ENCODE measurements at regions not wholly inside any gene's neighbourhood (a gene's known extent, or its start where the extent isn't known, plus 50 kb on each side); places are given as distances from the start of the nearest gene placed in this dataset.

DNA sequence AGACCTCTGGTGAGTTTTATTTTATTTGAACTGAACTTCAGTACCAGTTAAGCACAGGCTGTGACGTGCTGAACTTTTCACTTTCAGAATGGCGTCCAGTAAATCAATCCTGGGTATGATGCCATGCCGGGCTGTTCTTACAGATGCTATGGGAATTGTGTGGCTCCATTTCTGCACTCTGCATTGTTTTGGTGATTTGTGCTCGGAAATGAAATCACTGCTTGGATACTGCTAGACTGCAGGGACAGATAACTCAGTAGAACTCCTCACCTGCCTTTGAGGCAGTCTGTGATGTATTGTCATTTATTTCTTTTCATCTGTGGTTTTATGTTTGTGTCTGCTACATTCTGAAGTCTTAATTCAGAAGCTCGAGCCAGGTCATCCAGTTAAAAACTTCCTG lies 172.7 kb downstream of the PTPN11 start:
- POLR2A ChIA-PET, result no interaction called here
- TF ChIP-seq, protein P1, sequence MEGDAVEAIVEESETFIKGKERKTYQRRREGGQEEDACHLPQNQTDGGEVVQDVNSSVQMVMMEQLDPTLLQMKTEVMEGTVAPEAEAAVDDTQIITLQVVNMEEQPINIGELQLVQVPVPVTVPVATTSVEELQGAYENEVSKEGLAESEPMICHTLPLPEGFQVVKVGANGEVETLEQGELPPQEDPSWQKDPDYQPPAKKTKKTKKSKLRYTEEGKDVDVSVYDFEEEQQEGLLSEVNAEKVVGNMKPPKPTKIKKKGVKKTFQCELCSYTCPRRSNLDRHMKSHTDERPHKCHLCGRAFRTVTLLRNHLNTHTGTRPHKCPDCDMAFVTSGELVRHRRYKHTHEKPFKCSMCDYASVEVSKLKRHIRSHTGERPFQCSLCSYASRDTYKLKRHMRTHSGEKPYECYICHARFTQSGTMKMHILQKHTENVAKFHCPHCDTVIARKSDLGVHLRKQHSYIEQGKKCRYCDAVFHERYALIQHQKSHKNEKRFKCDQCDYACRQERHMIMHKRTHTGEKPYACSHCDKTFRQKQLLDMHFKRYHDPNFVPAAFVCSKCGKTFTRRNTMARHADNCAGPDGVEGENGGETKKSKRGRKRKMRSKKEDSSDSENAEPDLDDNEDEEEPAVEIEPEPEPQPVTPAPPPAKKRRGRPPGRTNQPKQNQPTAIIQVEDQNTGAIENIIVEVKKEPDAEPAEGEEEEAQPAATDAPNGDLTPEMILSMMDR (IDR thresholded peaks at IDR 0.05; ENCODE audit: control extremely low read depth, extremely low read depth, low read depth, missing control alignments), result no peak
- DNase-seq (ENCODE audit: extremely low spot score), result no peak
- CTCF ChIA-PET, result no interaction called here

DNA sequence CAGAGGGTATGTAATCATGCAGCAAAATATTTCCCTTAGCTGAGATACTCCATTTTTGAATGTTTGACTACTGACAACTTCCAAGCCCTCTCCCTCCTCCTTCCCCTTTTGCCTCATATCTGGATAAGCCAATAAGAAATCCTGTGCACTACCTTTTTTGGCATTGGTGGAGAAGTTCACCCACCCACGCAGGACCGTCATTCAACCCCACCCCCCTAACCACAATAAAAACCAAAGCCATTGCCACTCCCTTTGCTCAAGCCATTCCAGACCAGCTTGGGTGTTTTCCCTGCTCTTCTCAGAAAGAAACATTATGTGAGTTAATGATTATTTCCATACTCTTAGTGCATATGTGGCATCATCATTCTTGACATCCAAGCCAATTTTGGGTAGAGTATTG lies 176.7 kb downstream of the PTPN11 start:
- CTCF ChIA-PET, result no interaction called here
- DNase-seq (ENCODE audit: extremely low spot score), result no peak
- POLR2A ChIA-PET, result no interaction called here
- TF ChIP-seq, protein P1 (IDR thresholded peaks at IDR 0.05; ENCODE audit: control extremely low read depth, extremely low read depth, low read depth, missing control alignments), result no peak

DNA sequence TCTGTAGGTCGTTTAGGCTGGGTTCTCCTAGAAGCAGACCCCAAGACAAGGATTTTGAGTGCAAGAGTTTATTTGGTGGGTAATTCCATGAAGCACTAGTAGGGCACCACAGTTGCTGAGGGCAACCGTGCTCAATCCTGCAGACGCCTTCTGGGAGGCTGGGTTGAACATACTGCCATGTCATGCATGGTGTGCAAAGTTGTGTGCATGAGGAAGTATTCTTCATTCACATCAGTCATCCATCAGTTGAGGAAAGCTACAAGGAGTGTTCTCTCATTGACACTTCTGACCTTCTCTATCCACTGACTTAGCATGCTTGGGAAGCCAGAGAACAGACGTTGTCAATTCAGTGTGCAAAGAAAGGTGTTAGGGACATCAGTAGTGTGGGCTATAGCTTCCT lies 179.2 kb downstream of the PTPN11 start:
- POLR2A ChIA-PET, result no interaction called here
- CTCF ChIA-PET, result no interaction called here
- no peak for DNase-seq (ENCODE audit: extremely low spot score)
- TF ChIP-seq, protein P1 (IDR thresholded peaks at IDR 0.05; ENCODE audit: control extremely low read depth, extremely low read depth, low read depth, missing control alignments), result no peak

DNA sequence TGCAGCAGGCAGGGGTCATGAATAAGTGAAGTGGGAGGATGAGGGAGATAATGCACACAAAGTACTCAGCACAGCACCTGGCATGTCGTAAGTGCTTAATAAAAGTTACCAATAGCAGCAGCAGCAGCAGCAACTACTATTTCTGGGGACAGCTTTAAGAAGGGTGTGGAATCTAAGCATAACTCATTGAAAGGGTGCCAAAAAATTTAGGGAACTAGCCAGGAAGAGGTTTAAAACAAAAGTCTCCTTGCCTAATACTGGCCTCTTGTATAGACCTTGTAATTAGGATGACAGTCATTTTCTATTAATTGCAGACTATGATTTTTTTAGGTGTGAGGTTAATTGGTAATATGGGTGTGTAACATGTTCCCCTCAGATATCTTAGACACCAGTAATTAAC lies 179.9 kb downstream of the PTPN11 start:
- TF ChIP-seq, protein P1 (IDR thresholded peaks at IDR 0.05; ENCODE audit: control extremely low read depth, extremely low read depth, low read depth, missing control alignments), result no peak
- CTCF ChIA-PET, result no interaction called here
- POLR2A ChIA-PET, result no interaction called here
- DNase-seq (ENCODE audit: extremely low spot score), result no peak

DNA sequence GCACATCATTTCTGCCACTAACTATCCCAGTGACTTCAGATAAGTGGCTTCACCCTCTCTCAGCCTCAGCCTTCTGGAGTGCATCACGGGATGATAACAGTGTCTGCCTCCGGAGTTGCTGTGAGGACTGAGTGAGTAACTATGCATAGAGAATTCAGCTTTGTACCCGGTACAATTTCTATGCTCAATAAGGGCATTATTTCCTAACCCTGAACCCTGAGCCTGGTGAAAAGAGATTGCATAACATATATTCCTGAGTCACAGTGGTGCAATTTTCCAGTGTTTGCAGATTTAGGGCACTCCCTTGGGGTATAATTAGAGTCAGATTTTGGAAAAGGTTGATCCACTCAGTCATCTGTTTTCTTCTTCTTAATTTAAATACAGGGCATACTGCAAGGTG lies 181.1 kb downstream of the PTPN11 start:
- ChIA-PET CTCF (no interaction called here), POLR2A (no interaction called here)
- DNase-seq (ENCODE audit: extremely low spot score), result no peak
- TF ChIP-seq, protein P1 (IDR thresholded peaks at IDR 0.05; ENCODE audit: control extremely low read depth, extremely low read depth, low read depth, missing control alignments), result no peak

DNA sequence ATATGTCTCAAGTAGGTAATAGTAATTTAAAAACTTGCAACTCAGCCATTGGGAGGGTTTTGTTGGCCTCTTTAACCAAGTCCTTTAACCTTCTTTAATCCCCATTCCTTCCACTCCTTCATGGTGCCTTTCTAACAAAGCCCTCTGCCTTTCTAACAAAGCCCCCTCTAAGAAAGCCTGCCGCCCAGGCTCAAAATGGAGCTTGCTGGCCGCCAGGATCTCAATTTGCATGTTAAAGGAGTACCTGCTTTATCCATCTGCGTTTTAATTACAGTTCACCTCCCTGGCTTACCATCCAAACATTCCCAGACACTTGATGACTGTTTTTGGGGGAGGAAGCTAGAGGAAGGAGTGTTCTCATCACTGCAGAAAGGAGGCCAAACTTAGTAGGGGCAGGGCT lies 183.4 kb downstream of the PTPN11 start:
- ChIA-PET POLR2A (no interaction called here), CTCF (no interaction called here)
- no peak for DNase-seq (ENCODE audit: extremely low spot score)
- TF ChIP-seq, protein P1 (IDR thresholded peaks at IDR 0.05; ENCODE audit: control extremely low read depth, extremely low read depth, low read depth, missing control alignments), result no peak

Measured in GM10248 (cell line).